Body of pancreas (tissue), 4 donors: ENCODE measurements at regions not wholly inside any gene's neighbourhood (a gene's known extent, or its start where the extent isn't known, plus 50 kb on each side); places are given as distances from the start of the nearest gene placed in this dataset.

Source experiments
- POLR2A ChIP-seq, 3 donors: fragments of 450-650 bp; IDR thresholded peaks; one replicate each; pipeline ENCODE4 v1.6.1; 2016; ENCODE audit warnings: antibody characterized with exemption in 3 of 3, mild to moderate bottlenecking in 2 of 3
- TF ChIP-seq, protein P1 (sequence below), 7 experiments: fragments of 450-650 bp in 4 of 7; fragments of 200-600 bp in 3 of 7; sonication (generic) in 3 of 7; IDR thresholded peaks; one replicate each; pipeline ENCODE4 v1.5.1; 2016 to 2019; ENCODE audit warnings: antibody characterized with exemption in 7 of 7

DNA sequence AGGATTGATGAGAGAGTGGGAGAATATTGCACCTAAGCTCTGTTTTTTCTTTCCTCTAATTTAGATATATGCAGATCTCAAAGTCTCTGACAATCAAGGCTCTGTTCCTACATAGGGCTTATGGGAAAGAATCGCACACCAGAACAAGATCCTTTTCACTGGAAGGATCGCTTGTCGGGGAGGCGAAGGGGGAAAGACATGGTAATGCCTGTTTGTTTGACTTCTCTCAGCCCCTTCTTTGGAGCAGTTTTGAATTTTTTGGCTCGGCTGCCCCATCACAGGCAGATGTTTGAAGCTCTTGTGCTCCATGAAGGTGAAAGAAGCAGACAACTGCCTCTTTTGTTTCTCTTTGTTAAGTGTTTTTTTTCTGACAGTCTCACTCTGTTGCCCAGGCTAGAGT is 599.9 kb upstream of the ZNF608 start:
- TF ChIP-seq, protein P1, sequence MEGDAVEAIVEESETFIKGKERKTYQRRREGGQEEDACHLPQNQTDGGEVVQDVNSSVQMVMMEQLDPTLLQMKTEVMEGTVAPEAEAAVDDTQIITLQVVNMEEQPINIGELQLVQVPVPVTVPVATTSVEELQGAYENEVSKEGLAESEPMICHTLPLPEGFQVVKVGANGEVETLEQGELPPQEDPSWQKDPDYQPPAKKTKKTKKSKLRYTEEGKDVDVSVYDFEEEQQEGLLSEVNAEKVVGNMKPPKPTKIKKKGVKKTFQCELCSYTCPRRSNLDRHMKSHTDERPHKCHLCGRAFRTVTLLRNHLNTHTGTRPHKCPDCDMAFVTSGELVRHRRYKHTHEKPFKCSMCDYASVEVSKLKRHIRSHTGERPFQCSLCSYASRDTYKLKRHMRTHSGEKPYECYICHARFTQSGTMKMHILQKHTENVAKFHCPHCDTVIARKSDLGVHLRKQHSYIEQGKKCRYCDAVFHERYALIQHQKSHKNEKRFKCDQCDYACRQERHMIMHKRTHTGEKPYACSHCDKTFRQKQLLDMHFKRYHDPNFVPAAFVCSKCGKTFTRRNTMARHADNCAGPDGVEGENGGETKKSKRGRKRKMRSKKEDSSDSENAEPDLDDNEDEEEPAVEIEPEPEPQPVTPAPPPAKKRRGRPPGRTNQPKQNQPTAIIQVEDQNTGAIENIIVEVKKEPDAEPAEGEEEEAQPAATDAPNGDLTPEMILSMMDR (IDR thresholded peaks at IDR 0.05): no peak
- no peak for TF ChIP-seq POLR2A (IDR thresholded peaks at IDR 0.05)
